ENCODE measurements at regions not wholly inside any gene's neighbourhood (a gene's known extent, or its start where the extent isn't known, plus 50 kb on each side); places are given as distances from the start of the nearest gene placed in this dataset.
"Not testable (repeated sequence)": the region's sequence is repeated elsewhere in the genome, so short reads cannot be mapped to it uniquely, and the experiment has no call there.

DNA sequence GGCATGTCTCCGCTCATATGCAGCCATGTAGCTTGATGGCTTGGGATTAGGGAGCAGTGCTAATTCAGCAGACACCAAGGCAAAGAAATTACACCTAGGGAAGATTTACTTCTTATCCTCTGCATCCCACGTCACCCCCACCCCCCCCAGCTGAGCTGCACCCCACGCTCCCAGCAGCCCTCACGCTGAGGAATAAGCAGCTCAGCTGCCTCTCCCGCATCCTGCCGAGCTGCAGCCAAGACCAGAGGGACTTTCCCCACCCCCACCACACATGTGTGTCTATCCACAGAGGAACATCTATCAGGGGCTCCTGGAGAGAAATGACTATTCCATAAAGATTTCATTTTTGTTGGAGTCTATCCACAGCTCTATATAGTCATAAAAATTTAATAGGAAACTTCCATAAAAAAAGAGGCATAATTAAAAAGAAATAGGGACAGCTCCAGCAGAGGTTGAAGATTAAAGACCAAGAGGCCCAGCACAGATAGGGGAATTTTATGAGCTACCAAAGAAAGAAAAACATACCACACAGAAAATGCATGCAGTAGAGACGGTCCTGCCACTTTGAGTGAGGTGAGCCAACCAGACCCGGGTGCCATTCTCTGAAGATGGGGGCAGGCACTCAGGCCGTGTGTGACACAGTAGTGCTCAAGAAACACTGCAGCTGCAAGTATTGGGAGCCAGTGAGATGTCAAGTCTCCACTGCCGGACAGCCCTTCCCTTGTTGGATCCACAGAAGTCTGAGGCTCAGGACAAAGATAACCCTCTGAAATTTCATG, 274.8 kb downstream of the BCL2L11 start:
- not testable (repeated sequence) for TF ChIP-seq POLR2A (IDR thresholded peaks at IDR 0.05; ENCODE audit: extremely low read depth, insufficient read length)
- TF ChIP-seq, protein P1, sequence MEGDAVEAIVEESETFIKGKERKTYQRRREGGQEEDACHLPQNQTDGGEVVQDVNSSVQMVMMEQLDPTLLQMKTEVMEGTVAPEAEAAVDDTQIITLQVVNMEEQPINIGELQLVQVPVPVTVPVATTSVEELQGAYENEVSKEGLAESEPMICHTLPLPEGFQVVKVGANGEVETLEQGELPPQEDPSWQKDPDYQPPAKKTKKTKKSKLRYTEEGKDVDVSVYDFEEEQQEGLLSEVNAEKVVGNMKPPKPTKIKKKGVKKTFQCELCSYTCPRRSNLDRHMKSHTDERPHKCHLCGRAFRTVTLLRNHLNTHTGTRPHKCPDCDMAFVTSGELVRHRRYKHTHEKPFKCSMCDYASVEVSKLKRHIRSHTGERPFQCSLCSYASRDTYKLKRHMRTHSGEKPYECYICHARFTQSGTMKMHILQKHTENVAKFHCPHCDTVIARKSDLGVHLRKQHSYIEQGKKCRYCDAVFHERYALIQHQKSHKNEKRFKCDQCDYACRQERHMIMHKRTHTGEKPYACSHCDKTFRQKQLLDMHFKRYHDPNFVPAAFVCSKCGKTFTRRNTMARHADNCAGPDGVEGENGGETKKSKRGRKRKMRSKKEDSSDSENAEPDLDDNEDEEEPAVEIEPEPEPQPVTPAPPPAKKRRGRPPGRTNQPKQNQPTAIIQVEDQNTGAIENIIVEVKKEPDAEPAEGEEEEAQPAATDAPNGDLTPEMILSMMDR (IDR thresholded peaks at IDR 0.05; ENCODE audit: low read depth, low read length): not testable (repeated sequence)
